ENCODE measurements at regions not wholly inside any gene's neighbourhood (a gene's known extent, or its start where the extent isn't known, plus 50 kb on each side); places are given as distances from the start of the nearest gene placed in this dataset.

DNA sequence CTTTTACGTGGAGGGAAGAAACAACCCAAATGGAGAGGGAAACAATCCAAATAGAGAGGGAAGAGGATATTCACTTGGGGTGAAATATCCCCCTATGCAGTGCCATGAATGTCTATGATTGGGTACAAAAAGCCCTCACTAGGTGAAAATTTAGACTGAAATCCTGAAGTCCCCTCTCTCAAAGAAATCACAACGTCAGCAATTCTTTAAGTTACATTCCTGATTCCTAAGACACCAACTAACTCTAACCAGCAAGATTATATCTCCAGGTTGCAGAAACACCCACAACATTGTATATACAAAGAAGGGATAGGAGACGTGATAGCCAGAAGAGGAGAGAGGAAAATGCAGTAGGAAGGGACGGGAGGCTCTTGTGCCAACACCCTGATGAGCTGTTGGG lies 374.3 kb downstream of the DCAF12L2 start:
- DNase-seq (ENCODE audit: low spot score): no peak

DNA sequence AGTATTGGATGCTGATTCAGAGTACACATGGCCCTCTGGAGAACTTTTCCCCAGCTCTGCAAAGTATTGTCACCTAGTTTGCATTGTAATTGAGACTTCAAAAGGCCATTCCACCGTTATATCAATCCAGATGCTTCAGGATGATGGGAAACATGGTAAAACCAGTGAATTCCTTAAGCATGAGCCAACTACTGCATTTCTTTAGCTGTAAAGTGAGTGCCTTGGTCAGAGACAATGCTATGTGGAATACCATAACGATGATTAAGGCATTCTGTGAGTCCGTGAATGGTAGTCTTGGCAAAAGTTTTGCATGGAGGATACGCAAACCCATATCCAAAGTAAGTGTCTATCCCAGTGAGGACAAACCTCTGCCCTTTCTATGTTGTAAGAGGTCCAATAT lies 355.2 kb downstream of the DCAF12L2 start:
- DNase-seq (ENCODE audit: low spot score): no peak

DNA sequence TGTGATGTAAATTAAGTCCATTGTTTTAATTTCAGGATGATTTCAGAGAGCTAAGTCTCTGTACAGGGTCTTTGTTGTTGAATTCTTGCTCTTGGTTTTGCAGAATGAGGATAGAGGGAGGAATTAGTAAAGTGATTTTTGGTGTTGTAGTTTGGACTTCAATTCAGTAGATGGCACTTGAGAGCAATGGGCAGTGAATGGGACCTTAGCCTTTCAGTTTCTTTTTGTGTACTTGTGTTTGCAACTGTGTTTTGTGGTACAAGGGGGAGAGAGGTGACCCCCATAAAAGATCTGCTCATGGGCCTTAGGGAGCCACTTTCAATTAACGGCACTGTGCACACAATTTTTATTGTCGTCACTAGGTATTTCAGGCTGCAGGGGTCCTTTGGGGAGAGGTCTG lies 340.0 kb downstream of the DCAF12L2 start:
- no peak for DNase-seq (ENCODE audit: low spot score)

DNA sequence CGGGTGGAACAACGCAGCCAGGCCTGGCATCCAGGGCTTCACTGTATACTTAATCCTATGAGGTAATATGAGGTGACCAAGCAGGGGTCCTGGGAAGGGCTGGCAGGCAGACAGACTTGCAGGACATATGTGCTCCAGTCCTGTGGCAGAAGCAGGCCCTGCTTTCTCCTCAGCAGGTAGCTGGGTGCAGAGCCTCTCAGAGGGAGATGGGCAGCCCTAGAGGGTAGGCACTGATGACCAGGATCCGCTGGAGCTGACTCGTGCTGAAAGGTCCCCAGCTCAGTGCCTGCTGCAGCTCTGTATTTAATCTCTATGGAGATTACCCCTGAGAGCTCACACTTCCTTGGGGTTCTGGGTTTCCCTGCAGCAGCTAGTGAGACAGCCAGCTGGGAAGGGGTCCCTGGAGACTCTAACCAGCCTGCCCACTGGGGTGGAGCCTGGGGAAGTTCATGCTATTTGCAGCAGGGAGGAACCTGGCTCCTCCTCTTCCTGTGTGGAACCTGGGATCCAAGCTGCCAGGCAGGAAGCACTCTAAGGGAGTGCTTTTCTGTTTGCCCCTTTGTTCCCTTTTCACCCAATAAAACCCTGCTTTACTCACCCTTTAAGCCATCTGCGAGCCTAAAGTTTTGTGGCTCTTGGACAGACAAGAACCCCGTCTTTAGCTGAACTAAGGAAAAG lies 339.2 kb downstream of the DCAF12L2 start:
- DNase-seq (ENCODE audit: low spot score): no peak

DNA sequence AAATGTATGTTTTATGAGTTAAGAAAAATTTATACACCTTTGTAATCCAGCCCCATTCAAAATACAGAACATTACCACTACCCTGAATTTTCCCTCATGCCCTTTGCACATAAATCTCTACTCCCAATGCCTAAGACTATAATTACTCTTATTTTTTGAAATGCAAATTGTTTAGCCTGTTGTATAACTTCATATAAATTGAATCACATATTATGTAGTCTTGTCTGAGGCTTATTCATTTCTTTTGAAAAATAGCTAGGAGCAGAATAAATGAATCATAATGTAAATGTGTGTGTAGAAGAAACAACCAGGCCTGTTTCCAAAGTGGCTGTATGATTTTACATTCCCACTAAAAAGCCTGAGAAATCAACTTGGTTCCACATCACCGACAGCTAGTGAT lies 319.8 kb downstream of the DCAF12L2 start:
- DNase-seq (ENCODE audit: low spot score): no peak

DNA sequence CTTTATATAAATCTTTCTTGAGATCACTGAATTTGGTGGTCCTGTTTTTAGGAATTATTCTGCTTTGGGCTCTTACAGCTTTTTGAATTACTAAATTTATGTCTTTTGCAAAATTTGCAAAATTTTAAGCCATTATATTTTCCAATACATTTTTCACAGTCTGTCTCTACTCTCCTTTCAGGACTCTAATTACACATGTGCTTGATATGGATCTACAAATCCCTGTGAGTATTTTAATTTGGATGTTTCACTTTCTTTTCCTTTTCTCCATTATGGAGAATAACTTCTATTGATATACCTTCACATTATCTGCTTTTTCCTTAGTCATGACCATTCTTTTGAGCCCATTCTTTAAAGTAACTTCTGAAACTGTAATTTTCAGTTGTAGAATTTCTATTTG lies 315.4 kb downstream of the DCAF12L2 start:
- no peak for DNase-seq (ENCODE audit: low spot score)

DNA sequence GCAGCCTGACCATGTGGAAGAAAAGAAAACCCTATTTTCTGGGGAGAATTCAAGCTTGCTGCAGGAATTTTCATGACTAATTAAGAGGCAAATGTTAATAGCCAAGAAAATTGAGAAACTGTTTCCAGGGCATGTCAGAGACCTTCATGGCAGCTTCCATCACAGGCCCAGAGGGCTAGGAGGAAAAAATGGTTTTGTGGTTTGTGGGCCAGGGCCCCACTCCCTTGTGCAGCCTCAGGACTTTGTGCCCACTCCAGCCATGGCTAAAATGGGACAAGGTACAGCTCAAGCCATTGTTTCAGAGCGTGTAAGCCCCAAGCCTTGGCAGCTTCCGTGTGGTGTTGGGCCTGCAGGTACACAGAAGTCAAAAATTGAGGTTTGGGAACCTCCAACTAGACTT lies 282.9 kb downstream of the DCAF12L2 start:
- no peak for DNase-seq (ENCODE audit: low spot score)

DNA sequence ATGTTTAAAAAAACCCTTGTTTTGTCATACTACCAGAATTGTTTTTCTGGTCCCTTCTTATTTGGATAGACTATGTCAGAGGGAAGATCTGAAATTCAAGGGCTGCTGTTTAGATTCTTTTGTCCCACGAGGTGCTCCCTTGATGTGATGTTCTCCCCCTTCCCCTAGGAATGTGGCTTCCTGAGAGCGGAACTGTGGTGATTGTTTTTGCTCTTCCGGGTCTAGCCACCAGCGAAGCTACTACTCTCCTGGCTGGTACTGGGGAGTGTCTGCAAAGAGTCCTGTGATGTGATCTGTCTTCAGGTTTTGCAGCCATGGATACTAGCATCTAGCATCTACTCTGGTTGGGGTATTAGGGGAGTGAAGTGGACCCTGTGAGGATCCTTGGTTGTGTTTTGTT lies 271.1 kb downstream of the DCAF12L2 start:
- DNase-seq (ENCODE audit: low spot score): no peak

DNA sequence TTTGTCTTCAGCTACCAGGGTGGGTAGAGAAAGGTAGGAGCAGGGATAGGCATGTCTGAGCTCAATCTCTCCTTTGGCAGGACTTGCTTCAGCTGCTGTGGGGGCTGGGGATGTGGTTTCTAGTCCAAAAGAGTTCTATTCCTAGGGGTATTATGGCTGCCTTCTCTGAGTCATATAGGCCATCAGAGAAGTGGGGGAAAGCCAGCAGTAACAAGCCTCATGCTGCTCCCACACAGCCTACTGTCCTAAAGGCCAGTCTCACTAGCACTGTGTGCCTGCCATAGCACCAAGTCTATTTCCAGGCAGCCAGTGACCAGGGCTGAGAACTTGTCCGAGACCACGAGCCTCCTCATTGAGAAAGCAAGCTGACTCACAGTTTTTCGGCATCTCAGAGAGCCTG lies 270.6 kb downstream of the DCAF12L2 start:
- DNase-seq (ENCODE audit: low spot score): no peak

DNA sequence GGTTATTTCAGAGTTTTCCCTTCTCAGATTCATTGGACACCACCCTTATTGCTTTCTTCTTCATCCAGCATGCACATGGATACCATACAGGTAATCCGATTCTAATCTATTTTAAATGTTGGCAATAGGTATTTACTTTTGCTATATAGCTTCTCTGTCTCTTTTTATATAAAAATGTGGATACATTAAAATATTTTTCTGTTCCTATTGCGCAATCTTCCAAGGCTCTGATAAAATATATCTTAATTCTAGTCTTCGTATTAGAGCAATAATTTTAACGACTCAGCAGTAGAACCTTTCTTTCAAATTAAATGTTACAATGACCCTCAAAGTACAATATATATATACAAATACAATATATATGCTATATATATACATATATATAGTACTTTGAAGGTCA lies 239.8 kb downstream of the DCAF12L2 start:
- DNase-seq (ENCODE audit: low spot score): no peak

DNA sequence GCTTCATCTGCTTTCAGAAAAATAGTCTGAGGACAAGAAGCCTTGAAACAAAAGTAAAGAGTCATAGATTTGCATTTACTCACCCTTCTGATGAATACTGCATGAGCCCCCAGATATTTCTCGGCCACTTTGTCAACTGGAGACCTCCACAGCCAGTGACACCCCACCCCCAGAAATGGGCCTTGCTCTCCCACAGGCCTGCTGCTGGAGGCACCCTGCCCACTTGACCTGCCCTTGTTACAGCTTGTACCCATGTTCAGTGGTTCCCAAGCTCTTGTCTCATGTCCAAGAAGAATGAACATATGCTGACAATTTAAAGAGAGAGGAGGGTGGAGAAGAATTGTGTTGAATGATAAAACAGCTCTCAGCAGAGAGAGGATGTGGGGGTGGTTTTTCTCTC lies 225.1 kb downstream of the DCAF12L2 start:
- DNase-seq (ENCODE audit: low spot score): no peak

DNA sequence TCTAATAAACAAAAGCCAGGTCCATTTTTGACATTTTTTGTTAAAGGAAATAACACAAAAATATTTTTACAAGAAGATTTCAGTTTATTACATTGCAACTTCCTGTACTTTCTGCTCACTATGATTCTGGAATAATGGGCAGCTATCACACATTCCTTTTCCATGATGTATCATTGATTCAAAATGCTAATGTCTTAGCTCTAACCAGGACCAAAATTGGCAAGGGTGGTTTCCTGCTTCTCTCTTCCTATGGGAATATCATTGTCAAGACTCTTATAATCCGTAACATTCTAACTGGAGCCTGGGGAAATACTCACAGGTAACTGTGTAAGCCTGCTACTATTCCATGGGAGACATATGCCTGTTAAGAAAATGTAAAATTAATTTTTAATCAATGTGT lies 218.6 kb downstream of the DCAF12L2 start:
- no peak for DNase-seq (ENCODE audit: low spot score)

DNA sequence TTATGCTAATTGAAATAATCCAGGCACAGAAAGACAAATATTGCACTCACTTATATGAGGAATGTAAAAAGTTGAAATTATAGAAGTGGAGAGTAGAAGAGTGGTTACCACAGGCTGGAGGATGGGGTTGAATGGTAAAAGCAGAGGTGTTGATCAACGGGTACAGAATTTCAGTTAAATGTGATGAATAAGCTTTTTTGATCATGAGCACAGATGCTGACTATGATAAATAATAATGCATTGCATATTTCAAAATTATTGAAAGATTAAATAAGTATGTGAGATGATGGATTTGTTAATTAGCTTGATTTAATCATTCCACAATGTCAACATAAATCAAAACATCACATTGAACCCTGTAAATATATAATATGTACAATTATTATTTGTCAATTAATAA lies 213.1 kb downstream of the DCAF12L2 start:
- no peak for DNase-seq (ENCODE audit: low spot score)

DNA sequence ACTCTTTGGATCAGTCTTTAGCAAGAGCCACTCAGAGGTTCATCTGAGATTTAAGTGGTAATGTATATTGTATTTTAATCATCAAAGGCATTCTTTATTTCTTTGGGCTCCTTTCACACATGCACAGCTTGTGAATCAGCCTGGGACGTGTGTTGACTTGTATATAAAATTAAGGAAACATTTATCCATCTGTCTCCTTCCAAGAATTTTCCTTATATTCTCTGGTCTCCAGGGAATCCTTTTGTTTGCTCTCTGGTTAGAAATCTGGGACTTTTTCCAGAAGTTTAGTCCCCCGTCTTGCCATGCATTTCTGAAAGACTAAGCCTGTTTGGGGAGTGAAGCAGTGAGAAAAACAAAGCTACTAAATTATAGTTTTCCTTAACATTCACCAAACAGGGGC lies 212.3 kb downstream of the DCAF12L2 start:
- no peak for DNase-seq (ENCODE audit: low spot score)

DNA sequence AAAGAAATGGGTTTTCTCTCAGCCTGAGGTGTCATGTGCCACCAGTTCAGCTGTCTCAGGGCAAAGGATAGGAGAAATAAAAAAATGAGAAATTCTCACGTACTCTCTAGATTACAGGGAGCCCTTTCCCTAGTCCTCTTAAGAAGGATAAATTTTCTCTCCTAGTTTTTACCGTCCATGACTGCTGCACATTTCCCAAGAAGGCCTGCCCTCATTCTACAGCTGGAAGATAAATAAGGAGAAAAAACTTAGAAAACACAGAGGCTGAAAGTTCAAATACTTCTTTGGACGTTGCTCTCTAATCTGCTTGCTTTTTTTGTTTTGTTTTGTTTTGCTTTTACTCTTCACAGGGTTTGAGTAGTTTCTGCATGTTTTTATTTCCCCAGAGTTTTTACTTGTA lies 211.9 kb downstream of the DCAF12L2 start:
- DNase-seq (ENCODE audit: low spot score): no peak

DNA sequence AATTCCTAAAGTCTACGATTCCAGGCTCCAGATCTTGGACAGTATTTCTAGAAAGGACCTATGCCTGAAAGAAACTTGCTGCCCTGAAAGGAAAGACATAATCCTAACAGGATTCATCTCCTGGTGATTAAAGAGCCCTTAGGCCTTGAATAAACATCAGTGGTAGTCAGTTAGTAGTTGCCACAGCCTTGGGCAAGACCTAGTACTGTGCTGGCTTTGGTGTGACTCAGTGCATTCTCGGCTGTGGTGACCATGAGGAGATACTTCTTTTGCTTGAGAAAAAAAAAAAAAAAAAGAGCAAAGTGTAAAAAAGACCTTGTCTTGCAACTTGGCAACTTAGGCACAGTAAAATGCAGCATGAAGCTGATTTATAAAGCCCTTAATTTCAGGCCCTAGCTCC lies 188.2 kb downstream of the DCAF12L2 start:
- no peak for DNase-seq (ENCODE audit: low spot score)

DNA sequence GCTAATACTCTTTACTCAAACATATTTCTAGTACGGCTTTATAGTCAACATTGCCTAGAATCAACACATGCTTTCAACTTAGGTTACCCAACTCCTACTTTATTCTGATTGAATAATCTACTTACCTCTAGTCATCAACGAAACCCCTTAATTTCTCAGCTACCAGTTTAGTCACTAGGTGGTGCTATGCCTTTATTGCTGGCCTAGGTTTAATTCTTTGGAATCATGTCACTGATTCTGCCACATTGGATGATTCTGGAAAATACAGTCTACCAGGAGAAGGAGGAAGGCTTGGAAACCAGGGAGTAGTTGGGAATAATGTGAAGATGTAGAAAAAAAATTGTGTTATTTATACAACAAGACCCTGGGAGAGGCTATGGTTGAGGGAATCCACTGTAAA lies 167.7 kb downstream of the DCAF12L2 start:
- DNase-seq (ENCODE audit: low spot score): peak; percentile 36

DNA sequence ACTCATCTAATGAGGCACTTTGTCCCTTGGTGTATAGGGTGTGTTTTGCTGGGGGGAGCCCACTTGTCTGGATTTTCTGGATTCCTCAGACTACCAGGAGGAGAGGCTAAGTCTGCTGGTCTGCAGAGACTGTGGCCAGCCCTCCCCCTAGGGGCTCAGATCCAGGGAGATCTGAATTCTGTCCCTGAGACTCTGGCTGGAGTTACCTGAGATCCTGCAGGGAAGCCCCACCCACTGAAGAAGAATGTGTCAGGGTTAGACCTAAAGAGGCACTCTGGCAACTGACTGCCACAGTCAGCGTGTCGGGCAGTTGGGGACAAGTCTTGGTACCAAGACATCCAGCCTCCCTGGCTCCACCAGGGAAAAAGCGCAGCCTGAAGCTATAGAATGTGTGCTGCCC lies 138.9 kb downstream of the DCAF12L2 start:
- no peak for DNase-seq (ENCODE audit: low spot score)

DNA sequence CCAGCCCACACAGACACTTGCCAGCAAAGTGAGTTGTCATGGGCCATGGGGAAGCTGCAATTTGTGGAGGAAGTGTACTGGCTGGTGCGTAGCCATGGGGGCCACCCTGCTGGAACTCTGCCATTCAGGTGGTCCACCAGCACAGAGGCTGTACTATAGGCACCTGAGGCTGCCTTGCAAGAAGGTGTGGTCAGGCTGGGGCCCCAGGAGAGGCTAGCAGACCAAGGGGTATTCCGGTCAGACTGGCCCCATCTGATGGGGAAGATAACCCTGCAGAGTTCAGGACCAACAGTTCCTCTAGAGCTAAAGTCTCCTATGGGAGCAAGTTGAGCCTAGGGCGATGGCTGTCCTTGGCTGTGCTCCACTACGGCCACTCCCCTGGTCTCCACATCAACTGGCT lies 136.1 kb downstream of the DCAF12L2 start:
- no peak for DNase-seq (ENCODE audit: low spot score)

DNA sequence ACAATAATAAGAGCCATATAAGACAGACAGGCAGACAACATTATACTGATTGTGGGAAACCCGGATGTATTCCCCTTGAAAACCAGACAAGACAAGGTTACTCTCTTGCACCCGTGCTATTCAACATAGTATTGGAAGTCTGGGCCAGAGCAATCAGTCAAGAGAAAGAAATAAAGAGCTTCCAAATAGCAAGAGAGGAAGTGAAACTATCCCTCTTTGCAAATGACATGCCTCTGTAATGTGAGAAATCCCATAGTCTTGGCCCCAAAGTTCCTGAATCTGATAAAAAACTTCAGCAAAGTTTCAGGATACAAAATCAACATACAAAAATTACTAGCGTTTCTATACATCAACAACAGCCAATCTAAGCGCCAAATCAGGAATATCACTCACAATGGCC lies 102.1 kb downstream of the DCAF12L2 start:
- no peak for DNase-seq (ENCODE audit: low spot score)

DNA sequence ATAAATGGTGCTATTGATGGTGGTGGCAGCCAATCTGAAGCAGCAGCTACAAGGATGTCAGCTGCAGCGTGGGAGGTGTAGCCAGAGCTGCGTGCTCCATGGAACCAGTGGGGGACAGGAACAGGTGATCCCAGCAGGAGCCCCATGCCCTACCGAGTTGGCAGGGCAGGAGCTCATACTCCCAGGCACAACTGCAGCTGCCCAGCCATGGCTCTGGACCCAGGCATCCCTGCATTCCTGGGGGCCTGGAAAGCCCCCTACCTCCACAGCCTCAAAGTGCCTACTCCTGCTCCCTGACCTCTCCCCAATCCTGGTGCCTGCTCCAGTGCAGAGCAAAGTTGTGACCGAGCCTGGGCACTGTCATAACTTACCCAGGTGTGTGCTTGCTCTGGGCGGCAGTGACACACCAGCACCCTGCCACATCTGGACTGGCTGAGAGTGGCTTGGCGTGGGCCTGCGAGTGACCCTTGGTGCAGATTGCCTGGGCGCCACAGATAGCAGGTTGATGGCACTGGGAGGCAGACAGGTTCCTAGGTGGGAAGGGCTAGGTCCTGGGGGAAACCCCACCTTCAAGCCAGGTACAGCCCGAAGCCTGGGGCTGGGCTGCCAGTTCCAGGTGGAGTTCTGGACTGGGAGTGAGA lies 101.1 kb downstream of the DCAF12L2 start:
- DNase-seq (ENCODE audit: low spot score): no peak

DNA sequence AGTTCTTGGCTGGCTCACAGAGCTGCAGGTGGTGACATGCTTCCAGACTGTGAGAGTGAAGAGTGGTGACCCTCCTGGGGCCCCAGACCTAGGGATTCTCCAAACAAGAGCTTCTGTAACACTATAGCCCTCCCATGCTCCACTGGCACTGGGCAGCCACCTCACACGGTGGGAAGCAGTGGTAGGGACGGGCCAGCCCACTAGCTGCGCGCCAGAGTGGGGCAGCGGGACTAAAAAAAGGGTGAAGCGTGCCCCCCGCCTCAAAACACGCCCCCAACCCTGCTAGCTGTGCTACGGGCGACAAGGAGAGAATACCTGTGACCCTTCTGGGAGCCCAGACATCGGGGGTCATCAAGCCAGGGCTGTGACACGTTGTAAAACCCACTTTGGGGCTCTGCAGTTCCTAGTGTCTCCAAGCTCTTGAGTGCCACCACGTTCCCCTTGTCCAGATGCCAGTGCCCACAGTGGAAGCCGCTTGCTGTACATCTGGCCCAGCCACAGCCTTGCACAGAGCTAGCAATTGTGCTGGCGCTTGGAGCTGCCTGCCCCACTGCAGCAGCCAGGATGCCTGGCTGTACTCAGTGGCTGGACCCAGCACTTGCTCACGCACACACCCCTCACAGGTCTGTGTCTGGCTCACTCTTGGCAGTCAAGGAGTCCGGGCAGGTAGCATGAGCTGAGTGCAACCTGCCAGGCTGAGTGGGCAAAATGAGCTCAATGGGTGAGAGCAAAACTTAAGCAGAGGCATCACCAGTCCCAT lies 100.0 kb downstream of the DCAF12L2 start:
- DNase-seq (ENCODE audit: low spot score): no peak

Measured in pons (tissue), 1 donor.